PC-9 (cell line): ENCODE measurements at regions not wholly inside any gene's neighbourhood (a gene's known extent, or its start where the extent isn't known, plus 50 kb on each side); places are given as distances from the start of the nearest gene placed in this dataset.

ENCODE experiments used
- BruUV-seq: library from RNA; stranded (reverse); fragments of 400-500 nt; replicated peaks from 2 replicates; lab custom pipeline; 2021; lab: Mats Ljungman, UMichigan
- CTCF ChIA-PET: fragments of 300-600 bp; sonication (Branson Sonifier 250); formaldehyde crosslinking; loops from one replicate; lab custom pipeline; 2022; ENCODE audit warnings: antibody characterized with exemption; lab: Charles Lee
- POLR2A ChIA-PET: fragments of 300-600 bp; sonication (Branson Sonifier 250); formaldehyde crosslinking; loops from one replicate; lab custom pipeline; 2022; ENCODE audit warnings: antibody characterized with exemption; ENCODE audit not compliant: unreplicated experiment; lab: Charles Lee
- DNase-seq, 2 experiments: peaks; one replicate each; pipeline versions ENCODE4 v3.0.0 to v3.0.0-alpha.2; 2015 to 2022; ENCODE audit warnings: mixed read lengths in 1 of 2
- H2AFZ ChIP-seq: fragments of 200-600 bp; sonication (generic); 2 replicates; pipeline ENCODE4 v1.8.1; 2017; ENCODE audit warnings: antibody characterized with exemption
- H3F3A ChIP-seq: fragments of 200-600 bp; sonication (generic); 2 replicates; pipeline ENCODE4 v1.8.1; 2017; ENCODE audit warnings: antibody characterized with exemption, mild to moderate bottlenecking, low read depth; ENCODE audit not compliant: insufficient read depth
- H3K27ac ChIP-seq: fragments of 200-600 bp; sonication (generic); 2 replicates; pipeline ENCODE4 v1.6.1; 2016; ENCODE audit warnings: mixed run types
- H3K27me3 ChIP-seq: fragments of 200-600 bp; sonication (generic); 2 replicates; pipeline ENCODE4 v1.6.1; 2016; ENCODE audit warnings: low read depth, mixed run types; ENCODE audit not compliant: insufficient read depth
- H3K36me3 ChIP-seq: fragments of 200-600 bp; sonication (generic); 2 replicates; pipeline ENCODE4 v1.6.1; 2016; ENCODE audit warnings: low read depth, mixed run types
- H3K4me1 ChIP-seq: fragments of 200-600 bp; sonication (generic); replicated peaks from 2 replicates; pipeline ENCODE4 v1.6.1; 2016; ENCODE audit warnings: mixed run types; ENCODE audit not compliant: insufficient read depth
- H3K4me2 ChIP-seq: fragments of 200-600 bp; sonication (generic); 2 replicates; pipeline ENCODE4 v1.6.1; 2017; ENCODE audit warnings: mixed run types
- H3K4me3 ChIP-seq: fragments of 200-600 bp; sonication (generic); 2 replicates; pipeline ENCODE4 v1.6.1; 2016; ENCODE audit warnings: mixed run types
- H3K79me2 ChIP-seq: fragments of 200-600 bp; sonication (generic); 2 replicates; pipeline ENCODE4 v1.6.1; 2017; ENCODE audit warnings: low read depth, mixed run types
- H3K9me2 ChIP-seq: fragments of 200-600 bp; sonication (generic); 2 replicates; pipeline ENCODE4 v1.8.1; 2017; ENCODE audit warnings: mild to moderate bottlenecking; ENCODE audit not compliant: insufficient read depth
- H3K9me3 ChIP-seq: fragments of 200-600 bp; sonication (generic); 2 replicates; pipeline ENCODE4 v1.8.1; 2016; ENCODE audit warnings: low read depth; ENCODE audit not compliant: insufficient read depth
- H4K20me1 ChIP-seq: fragments of 200-600 bp; sonication (generic); 2 replicates; pipeline ENCODE4 v1.8.1; 2017; ENCODE audit not compliant: insufficient read depth
- CTCF ChIP-seq: fragments of 200-600 bp; sonication (generic); conservative IDR thresholded peaks from 2 replicates; pipeline ENCODE4 v1.6.1; 2017; ENCODE audit warnings: mixed run types, antibody characterized with exemption, mild to moderate bottlenecking, moderate library complexity
- EZH2 ChIP-seq: fragments of 200-600 bp; sonication (generic); IDR thresholded peaks from 2 replicates; pipeline ENCODE4 v1.8.0; 2017; ENCODE audit warnings: antibody characterized with exemption, low read depth
- intact Hi-C: fragments of 100-400 bp; cut with micrococcal nuclease; formaldehyde crosslinking; loops from one replicate; pipeline ENCODE4 v1.10.0; 2022; ENCODE audit not compliant: unreplicated experiment

GRCh38 chr2:144117086-144117485, 402.8 kb downstream of the ZEB2 start:
- H3K9me3 ChIP-seq = no peaks in the 10 kb centered on the region; the same call in 1 of the 2 replicates
- H4K20me1 ChIP-seq = no peaks in the 10 kb centered on the region
- DNase-seq = no peak
- ChIA-PET CTCF (no interaction called here), POLR2A (no interaction called here)
- H3K27ac ChIP-seq = no peak overlapping the region
- H3F3A ChIP-seq = no peaks in the 10 kb centered on the region
- H3K36me3 ChIP-seq = no peaks in the 10 kb centered on the region
- H3K79me2 ChIP-seq = no peaks in the 10 kb centered on the region
- H2AFZ ChIP-seq = no peak overlapping the region
- H3K27me3 ChIP-seq = no peaks in the 10 kb centered on the region
- no peak overlapping the region for H3K4me2 ChIP-seq
- BruUV-seq = no TSS peak
- TF ChIP-seq CTCF (no peak), EZH2 (no peak)
- H3K4me1 ChIP-seq = no peaks in the 10 kb centered on the region
- H3K4me3 ChIP-seq = no peak overlapping the region
- intact Hi-C loops = no loop called here
- no peaks in the 10 kb centered on the region for H3K9me2 ChIP-seq

DNA sequence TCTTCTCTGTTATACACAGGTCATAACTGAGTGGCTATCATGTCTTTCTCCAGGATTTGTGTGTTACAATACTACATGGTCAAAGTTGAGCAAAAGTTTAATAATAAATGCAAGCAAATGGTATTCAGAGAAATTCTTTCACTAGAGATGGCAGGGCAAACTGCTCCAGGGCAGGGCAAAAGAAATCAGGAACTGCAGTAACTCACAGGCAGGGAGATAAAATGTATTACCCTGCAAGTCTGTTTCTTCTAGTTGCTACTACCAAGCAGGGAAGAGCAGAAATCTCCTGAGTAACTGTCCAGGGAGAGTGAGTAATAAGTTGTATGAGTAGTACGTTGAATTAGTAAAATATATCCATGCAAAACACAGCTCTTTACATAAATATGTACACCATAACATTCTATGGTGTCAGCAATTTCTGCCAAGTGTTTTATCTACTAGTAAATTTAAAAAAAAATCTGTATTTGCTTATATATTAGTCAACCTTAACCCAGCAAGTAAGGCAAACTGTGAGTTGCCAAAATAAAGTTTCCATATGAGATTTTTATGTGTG, 404.1 kb downstream of the ZEB2 start:
- intact Hi-C loops = no loop called here
- Histone ChIP-seq H3K4me1 (no peaks in the 10 kb centered on the region), H3K27ac (no peak overlapping the region), H3K9me3 (no peaks in the 10 kb centered on the region; the same call in 1 of the 2 replicates), H3K36me3 (no peaks in the 10 kb centered on the region), H3K4me2 (no peak overlapping the region), H3F3A (no peaks in the 10 kb centered on the region), H4K20me1 (no peaks in the 10 kb centered on the region), H3K9me2 (no peaks in the 10 kb centered on the region), H3K27me3 (no peaks in the 10 kb centered on the region), H2AFZ (no peak overlapping the region), H3K79me2 (no peaks in the 10 kb centered on the region), H3K4me3 (no peak overlapping the region)
- no peak for DNase-seq
- BruUV-seq = no TSS peak
- no peak for TF ChIP-seq EZH2
- no peak for TF ChIP-seq CTCF
- POLR2A ChIA-PET = no interaction called here
- CTCF ChIA-PET = no interaction called here

DNA sequence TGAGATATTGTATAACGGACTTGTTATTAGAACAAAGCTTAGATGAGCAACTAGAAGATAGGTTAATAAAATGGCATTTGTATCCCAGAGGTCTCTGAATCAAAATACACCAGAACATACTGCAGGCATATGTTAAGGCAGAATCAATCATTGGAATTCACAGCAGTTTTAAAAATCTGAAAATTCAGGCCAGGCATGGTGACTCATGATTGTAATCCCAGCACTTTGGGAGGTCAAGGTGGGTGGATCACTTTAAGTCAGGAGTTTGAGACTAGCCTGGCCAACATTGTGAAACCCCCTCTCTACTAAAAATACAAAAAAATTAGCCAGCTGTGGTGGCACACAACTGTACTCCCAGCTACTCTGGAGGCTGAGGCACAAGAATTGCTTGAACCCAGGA, 405.2 kb downstream of the ZEB2 start:
- H3K9me3 ChIP-seq = no peaks in the 10 kb centered on the region; the same call in 1 of the 2 replicates
- no peaks in the 10 kb centered on the region for H3K36me3 ChIP-seq
- TF ChIP-seq EZH2 (no peak), CTCF (no peak)
- H3K4me2 ChIP-seq = no peak overlapping the region
- no peak for DNase-seq
- BruUV-seq = no TSS peak
- H3K79me2 ChIP-seq = no peaks in the 10 kb centered on the region
- no peaks in the 10 kb centered on the region for H3K4me1 ChIP-seq
- intact Hi-C loops = no loop called here
- H3K4me3 ChIP-seq = no peak overlapping the region
- no peaks in the 10 kb centered on the region for H3K27me3 ChIP-seq
- H2AFZ ChIP-seq = no peak overlapping the region
- H3F3A ChIP-seq = no peaks in the 10 kb centered on the region
- H3K27ac ChIP-seq = no peak overlapping the region
- ChIA-PET CTCF (interaction anchor here (0.6 kb wide), 1 partner anchor 935 kb away, joined by 3 read pairs; no protein-coding TSS in a partner anchor), POLR2A (no interaction called here)
- no peaks in the 10 kb centered on the region for H4K20me1 ChIP-seq
- H3K9me2 ChIP-seq = no peaks in the 10 kb centered on the region
